ENCODE measurements at regions not wholly inside any gene's neighbourhood (a gene's known extent, or its start where the extent isn't known, plus 50 kb on each side); places are given as distances from the start of the nearest gene placed in this dataset.
A peak's percentile ranks its signal among the peaks of the same experiment; 100 is the strongest.

- intact Hi-C loops (cut with DNase I), result loop anchor here in 1 of 2 donors (10.0 kb wide), 1 partner anchor 122 kb away; no protein-coding TSS in a partner anchor
- peak; percentile 52 for DNase-seq (ENCODE audit: low spot score)
These were observed 66.1 kb downstream of the LEPR start for GRCh38 chr1:65486613-65487012.

GRCh38 chr1:65489481-65489880 lies 69.0 kb downstream of the LEPR start:
- no peak for DNase-seq (ENCODE audit: low spot score)
- intact Hi-C loops (cut with DNase I), result loop anchor here in 1 of 2 donors (10.0 kb wide), 1 partner anchor 125 kb away; no protein-coding TSS in a partner anchor

- intact Hi-C loops (cut with DNase I), result no loop called here
- DNase-seq (ENCODE audit: low spot score), result no peak
These were observed 70.0 kb downstream of the LEPR start for GRCh38 chr1:65490231-65491009.

- intact Hi-C loops (cut with DNase I), result no loop called here
- no peak for DNase-seq (ENCODE audit: low spot score)
These were observed 71.0 kb downstream of the LEPR start for GRCh38 chr1:65491472-65491871.

- intact Hi-C loops (cut with DNase I), result no loop called here
- no peak for DNase-seq (ENCODE audit: low spot score)
These were observed 73.3 kb downstream of the LEPR start for GRCh38 chr1:65493802-65494201.

GRCh38 chr1:65494671-65495070 lies 74.2 kb downstream of the LEPR start:
- intact Hi-C loops (cut with DNase I), result loop anchor here in 1 of 2 donors (5.0 kb wide), 1 partner anchor 983 kb away; no protein-coding TSS in a partner anchor
- DNase-seq (ENCODE audit: low spot score), result no peak

GRCh38 chr1:65495137-65495536 lies 74.7 kb downstream of the LEPR start:
- intact Hi-C loops (cut with DNase I), result loop anchor here in 1 of 2 donors (5.0 kb wide), 1 partner anchor 982 kb away; no protein-coding TSS in a partner anchor
- DNase-seq (ENCODE audit: low spot score), result no peak

- no peak for DNase-seq (ENCODE audit: low spot score)
- intact Hi-C loops (cut with DNase I), result loop anchor here in 1 of 2 donors (5.0 kb wide), 1 partner anchor 980 kb away; no protein-coding TSS in a partner anchor
These were observed 76.9 kb downstream of the LEPR start for GRCh38 chr1:65497256-65497830.

- DNase-seq (ENCODE audit: low spot score), result no peak
- intact Hi-C loops (cut with DNase I), result no loop called here
These were observed 83.0 kb downstream of the LEPR start for GRCh38 chr1:65503427-65503826.

- intact Hi-C loops (cut with DNase I), result no loop called here
- DNase-seq (ENCODE audit: low spot score), result no peak
These were observed 83.8 kb downstream of the LEPR start for GRCh38 chr1:65504263-65504662.

GRCh38 chr1:65505547-65506300 lies 85.3 kb downstream of the LEPR start:
- intact Hi-C loops (cut with DNase I), result no loop called here
- no peak for DNase-seq (ENCODE audit: low spot score)

GRCh38 chr1:65508051-65508450 lies 87.6 kb downstream of the LEPR start:
- DNase-seq (ENCODE audit: low spot score), result no peak
- intact Hi-C loops (cut with DNase I), result no loop called here

GRCh38 chr1:65509912-65510680 lies 89.6 kb downstream of the LEPR start:
- intact Hi-C loops (cut with DNase I), result no loop called here
- no peak for DNase-seq (ENCODE audit: low spot score)

- DNase-seq (ENCODE audit: low spot score), result no peak
- intact Hi-C loops (cut with DNase I), result no loop called here
These were observed 90.5 kb downstream of the LEPR start for GRCh38 chr1:65510961-65511360.

- intact Hi-C loops (cut with DNase I), result no loop called here
- no peak for DNase-seq (ENCODE audit: low spot score)
These were observed 91.9 kb downstream of the LEPR start for GRCh38 chr1:65512383-65512782.

GRCh38 chr1:65512967-65513780 lies 92.7 kb downstream of the LEPR start:
- intact Hi-C loops (cut with DNase I), result no loop called here
- no peak for DNase-seq (ENCODE audit: low spot score)

GRCh38 chr1:65514041-65514440 lies 93.6 kb downstream of the LEPR start:
- intact Hi-C loops (cut with DNase I), result no loop called here
- DNase-seq (ENCODE audit: low spot score), result no peak

- intact Hi-C loops (cut with DNase I), result no loop called here
- no peak for DNase-seq (ENCODE audit: low spot score)
These were observed 104.4 kb downstream of the LEPR start for GRCh38 chr1:65524931-65525265.
